NOMO-1 treated with DMSO at 0.1 percent for 48 hours (cell line): ENCODE measurements at regions not wholly inside any gene's neighbourhood (a gene's known extent, or its start where the extent isn't known, plus 50 kb on each side); places are given as distances from the start of the nearest gene placed in this dataset.
"Not testable (repeated sequence)": the region's sequence is repeated elsewhere in the genome, so short reads cannot be mapped to it uniquely, and the experiment has no call there.

Experiments
- DNase-seq: peaks from one replicate; lab custom pipeline; 2025; ENCODE audit not compliant: unreplicated experiment; lab: John Stamatoyannopoulos, UW

DNA sequence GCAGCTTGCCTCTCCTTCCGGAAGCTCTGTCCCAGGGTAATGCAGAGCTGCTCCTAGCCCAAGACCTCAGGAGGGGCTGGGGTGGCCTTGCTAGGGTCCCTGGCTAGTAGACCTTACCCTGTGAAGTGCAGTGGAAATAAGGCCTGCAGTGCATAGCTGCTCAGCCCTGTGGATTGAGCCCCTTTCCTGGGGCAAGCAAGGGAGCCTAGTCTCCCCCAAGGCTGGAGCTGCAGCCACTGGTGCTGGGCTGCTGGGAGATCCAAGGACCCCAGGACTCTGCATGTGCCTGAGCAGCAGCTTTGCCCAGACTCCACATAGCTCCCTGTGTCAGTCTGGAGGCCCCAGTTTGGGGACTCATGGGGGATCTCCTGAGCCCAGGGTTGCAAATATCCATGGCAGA lies 57.9 kb downstream of the FANCF start:
- no peak for DNase-seq

DNA sequence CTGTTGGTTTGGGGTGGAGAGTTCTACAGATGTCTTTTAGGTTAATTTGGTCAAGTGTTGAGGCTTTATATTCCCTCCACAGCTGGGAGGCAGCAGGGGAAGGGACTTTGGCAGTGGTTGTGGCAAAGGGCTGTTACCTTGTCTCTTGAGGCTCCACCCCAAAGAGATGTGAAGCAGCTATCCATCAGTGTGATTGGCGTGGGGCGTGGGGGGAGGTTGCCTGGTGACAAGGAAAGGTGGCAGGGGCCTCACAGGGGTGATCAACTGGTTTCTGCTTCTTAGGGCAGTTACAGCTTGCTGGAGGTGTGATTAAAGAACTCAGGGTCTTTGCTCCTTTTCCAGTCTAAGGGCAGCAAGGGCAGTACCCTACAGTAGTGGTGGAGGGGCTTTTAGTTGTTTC lies 59.3 kb downstream of the FANCF start:
- DNase-seq: no peak

DNA sequence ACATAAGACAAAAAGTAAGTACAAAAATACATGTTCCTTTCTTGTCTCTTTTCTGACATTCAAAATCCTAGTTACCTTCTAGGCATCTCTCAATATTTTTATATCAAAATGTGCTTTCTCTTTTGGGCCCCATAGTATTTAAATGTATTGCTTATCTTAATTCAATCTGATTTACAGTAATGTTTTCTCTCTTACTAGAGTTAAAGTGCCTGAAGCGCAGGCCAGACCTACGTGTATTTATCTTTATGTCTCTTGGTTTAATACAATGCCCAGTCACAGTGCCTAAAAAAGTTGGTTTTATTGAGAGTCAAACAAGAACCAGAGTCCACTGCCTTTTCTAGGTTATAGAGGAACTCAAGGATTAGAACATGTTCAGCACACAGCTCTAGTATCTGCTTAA lies 64.3 kb downstream of the FANCF start:
- no peak for DNase-seq

DNA sequence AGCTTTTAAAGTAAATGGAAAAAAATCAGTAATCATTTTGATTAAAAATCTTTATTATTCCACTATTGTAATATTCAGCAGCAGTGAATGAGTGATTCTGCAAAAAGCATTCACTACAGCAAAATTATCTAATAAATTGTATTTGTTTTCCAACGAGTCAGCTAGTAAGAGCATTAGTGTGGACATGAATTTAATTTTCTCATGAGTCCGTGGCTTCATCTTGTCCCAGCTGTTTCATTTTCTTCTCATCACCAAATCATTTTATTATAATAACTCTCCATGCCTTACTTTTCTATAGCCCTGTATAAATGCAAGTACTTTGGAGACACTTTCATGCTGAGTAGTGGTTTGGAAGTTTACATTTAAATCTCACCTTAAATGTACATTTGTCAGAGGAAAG lies 66.2 kb downstream of the FANCF start:
- no peak for DNase-seq

DNA sequence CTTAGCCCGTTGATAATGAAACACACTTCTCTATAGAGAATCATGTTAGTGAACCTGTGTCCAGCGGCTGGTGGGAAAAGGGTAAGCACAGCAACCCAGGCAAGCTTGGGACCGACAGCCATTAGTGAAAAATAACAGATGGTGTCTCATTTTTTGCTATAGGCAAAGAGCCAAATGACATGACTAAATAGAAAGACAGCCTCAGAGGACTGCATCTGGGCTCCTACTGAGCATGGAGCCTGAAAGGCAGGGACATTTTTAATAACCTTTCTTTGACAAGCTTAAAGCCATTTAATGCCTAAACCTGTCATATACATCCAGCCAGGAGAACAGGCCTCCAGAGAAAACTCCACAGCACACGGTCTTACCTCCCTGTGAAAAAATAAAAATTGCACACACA lies 67.0 kb downstream of the FANCF start:
- DNase-seq: no peak

DNA sequence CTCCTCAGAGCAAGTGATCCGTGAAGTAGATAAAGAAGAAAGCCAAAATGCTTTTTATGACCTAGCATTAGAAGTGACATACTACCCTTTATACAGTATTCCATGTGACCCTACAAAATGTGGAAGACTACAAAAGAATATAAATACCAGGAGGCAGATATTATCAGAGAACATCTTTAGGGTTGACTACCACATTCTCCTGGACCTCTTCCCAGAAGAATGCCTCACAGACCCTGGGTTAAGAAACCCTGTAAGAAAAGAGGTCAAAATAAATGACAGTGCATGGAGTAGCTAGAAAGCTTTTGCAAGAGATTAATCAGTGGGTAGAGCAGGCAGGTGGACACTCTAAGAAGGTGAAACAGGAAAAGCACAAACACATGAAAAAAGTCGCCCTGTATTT lies 69.2 kb downstream of the FANCF start:
- DNase-seq: no peak

DNA sequence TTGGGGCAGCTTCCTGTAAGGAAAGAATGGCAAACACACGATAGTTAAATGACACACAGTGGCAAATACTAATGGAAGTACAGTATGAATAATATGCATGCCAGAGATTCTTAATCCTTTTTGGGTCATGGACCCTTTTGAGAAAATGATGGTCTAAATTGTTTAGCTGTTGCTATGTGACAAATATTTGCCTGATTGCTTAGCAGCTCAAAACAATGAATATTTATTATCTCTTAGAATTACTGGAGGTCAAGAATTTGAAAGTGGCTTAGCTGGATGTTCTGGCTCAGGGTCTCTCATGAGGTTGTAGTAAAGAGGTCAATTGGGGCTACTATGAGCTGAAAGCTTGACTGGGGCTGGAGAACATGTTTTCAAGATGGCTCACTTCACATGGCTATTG lies 69.7 kb downstream of the FANCF start:
- DNase-seq: no peak

DNA sequence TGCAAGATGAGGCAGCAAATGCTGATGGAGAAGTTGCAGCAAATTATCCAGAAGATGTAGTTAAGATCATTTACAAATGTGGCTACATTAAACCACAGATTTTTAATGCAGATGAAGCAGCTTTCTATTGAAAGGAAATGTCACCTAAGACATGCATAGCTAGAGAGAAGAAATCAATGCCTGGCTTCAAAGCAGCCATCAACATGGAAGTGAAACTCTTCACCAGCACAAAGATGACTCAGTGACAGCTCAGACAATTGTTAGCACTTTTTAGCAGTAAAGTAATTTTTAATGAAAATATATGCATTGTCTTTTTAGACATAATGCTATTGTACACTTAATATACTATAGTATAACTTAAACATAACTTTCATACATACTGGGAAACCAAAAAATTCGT lies 71.4 kb downstream of the FANCF start:
- peak; percentile 21 for DNase-seq

DNA sequence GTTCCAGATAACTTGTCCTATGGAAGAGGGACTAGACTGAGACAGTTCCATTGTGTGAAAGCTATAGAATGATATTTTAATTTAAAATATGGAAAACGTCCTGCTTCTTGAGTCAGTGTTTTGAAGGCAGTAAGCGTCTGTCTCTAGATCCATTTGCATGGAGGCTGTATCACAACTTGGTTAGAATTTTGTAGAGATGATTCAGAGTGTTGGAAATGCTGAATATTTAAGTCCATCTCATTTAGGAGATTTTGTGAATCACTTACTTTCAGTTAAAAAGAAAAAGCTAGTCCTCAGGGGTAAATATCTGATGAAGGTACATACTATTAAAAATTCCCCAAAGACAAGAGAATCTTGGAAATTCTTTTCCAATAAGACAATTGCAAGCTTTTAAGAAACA lies 72.7 kb downstream of the FANCF start:
- DNase-seq: no peak

DNA sequence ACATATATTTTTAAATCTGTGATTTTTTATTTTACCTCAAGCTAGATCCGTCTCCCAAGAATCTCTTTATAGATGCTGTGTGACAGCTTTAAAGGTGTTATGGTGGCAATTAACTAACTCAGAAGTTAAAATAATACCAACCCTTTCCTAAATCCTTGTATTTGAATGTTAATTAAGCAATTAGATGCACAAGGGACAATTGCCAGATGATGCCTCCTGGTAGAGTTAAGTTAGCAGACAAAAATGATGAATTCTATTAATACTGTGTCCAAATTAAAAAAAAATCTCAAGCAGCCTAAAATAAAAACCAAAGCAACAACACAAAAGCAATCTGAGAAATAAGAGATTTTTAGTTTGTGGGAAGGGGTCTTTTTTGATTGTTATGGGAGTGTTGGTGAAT lies 78.9 kb downstream of the FANCF start:
- no peak for DNase-seq

DNA sequence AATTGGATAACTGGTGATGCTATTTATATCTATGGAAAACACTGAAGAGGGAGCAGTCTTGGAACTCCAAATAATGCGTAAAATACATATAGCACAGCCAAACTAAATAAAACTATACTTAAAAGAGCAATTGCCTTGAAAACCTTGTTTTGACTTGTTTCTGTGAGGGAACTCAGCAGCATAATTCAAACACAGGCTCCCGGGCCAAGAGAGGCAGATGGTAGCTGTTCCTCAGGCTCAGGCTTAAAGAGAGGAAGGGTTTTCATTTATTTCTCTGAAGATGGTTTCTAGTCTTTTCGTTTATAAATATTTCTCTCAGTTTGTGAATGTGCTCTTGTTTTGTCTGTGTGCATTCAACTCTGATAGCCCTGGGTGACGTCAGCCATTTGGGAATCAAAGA lies 82.4 kb downstream of the FANCF start:
- DNase-seq: no peak

DNA sequence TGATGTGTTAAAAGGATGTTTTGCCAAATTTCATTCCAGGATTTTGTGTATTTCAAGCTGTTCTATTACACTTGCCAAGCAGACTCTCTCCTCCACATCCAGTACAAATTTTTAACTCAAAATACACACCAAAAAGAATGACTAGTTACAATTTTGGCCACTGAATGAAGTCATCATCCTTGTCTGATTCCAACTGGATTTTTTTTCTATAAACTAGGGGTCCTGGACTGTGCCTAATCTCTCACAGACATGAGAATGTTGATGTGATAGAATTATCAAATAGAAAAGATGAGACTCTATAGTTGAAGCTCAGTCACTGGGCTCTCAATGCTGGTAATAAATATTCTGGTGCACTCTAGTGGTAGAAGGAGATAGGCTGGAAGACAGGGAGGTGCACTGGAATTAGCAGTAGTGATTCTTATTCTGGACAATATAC lies 85.8 kb downstream of the FANCF start:
- DNase-seq: no peak

DNA sequence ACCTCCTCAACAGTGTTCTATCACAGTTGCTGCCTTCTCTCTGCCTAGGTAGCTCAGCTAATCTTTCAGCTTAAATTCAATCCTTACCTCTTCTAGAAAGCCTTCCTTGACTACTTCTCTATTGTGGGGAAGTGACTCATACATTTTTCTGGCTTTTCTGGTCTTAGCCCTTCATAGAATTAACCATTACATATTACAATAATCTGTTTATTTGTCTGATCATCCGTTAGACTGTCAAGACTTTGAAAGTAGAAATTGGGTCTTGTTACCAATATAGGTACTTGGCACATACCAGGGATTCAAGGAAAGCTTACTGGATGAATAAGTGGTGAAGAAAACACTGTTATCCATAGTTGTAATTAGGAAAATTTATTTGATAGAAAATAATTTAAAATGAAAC lies 89.6 kb downstream of the FANCF start:
- DNase-seq: no peak

DNA sequence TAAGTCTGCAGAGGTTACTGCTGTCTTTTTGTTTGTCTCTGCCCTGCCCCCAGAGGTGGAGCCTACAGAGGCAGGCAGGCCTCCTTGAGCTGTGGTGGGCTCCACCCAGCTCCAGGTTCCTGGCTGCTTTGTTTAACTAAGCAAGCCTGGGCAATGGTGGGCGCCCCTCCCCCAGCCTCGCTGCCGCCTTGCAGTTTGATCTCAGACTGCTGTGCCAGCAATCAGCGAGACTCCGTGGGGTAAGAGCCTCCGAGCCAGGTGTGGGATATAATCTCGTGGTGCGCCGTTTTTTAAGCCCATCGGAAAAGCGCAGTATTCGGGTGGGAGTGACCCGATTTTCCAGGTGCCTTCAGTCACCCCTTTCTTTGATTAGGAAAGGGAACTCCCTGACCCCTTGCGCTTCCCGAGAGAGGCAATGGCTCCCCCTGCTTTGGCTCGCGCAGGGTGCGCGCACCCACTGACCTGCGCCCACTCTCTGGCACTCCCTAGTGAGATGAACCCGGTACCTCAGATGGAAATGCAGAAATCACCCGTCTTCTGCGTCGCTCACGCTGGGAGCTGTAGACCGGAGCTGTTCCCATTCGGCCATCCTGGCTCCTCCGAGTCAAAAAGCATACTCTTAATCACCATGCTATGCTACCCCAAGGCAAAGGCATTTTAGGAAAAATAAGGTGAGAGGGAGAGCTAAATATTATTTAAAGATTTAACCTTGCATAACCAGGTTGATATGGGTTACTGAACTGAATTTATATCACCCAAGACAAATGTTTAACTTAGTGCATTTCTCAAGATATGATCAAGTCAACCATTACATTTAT lies 96.8 kb downstream of the FANCF start:
- not testable (repeated sequence) for DNase-seq

DNA sequence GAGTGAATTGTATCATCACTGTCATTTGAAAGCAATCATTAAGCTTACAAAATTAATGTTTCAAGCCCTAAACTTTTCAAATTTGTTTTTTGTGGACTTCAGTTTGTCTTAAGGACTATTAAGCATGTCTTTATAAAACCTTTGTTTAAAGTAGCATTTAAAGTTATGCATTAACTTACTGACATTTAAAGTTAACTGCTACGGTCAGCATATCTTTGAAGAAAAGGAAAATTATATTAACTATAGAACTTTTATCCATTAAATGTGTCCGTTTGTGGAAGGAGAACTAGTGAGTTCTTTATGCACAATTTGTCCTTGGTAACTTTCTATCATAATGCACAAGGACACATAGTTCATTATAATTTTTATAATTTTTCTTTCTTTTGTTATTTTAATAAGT lies 103.4 kb downstream of the FANCF start:
- DNase-seq: no peak

DNA sequence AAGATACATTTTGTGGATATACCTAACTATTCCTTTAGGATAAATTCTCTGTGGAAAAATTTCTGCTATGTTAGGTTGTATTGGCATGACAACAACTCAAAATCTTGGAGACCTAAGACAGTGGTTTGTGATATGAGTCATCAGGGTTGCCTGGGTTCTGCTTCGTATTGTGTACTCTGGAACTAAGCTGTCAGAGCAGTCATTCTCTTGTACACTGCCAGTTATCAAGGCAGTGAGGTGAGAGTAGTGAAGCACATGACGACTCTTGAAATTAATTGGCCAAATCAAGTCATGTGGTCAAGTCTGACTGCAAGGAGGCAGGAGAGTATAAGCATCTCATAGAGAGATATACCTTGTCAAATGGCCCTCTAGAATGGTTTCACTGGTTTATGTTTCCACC lies 104.4 kb downstream of the FANCF start:
- DNase-seq: no peak

DNA sequence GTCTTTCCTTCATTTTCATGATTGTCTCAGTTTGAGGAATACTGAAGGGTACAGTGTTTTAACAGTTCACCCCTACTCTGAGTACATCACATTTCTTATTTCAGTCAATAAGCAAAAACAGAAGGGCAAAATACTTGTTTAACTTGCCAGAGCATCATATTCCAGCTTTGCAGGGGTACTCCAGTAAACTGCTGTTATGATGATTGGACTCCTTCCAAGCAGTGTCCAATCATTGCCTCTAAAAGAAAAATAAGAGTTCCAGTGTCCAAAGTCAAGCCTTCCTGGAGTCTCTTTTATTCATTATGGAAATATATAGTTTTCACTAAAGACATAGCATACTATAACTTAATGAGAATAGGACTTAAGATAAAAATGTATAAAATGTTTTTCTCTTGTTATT lies 105.1 kb downstream of the FANCF start:
- DNase-seq: no peak

DNA sequence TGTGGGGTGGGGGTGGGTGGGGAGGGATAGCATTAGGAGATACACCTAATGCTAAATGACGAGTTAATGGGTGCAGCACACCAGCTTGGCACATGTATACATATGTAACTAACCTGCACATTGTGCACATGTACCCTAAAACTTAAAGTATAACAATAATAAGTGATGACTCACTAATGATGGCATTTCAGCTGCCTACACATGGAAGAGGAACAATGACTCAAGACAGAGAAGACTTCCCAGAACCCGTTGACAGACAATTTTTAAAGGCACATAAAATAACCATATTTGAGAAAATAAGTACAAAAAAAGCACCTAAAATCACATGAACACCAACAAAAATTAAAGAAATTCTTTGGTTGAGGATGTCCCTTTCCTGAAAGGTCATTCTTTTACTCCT lies 107.3 kb downstream of the FANCF start:
- not testable (repeated sequence) for DNase-seq

DNA sequence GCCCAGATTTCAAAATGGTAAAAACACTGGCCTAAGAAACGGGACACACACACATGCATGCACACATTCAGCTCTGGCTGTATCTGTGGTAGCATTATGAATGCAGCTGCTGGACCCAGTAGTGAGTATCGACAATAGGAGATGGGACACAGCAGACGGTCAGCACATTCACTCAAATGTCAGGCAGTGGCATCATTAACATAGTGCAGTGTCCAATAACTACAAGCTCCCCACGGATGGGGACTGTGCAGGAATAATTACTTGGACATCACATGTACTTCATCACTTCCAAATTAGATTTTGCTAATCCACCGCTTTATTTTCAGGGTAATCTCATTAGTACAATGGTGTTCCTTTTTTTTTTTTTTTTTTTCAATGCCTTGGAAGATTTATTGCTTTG lies 109.5 kb downstream of the FANCF start:
- no peak for DNase-seq

DNA sequence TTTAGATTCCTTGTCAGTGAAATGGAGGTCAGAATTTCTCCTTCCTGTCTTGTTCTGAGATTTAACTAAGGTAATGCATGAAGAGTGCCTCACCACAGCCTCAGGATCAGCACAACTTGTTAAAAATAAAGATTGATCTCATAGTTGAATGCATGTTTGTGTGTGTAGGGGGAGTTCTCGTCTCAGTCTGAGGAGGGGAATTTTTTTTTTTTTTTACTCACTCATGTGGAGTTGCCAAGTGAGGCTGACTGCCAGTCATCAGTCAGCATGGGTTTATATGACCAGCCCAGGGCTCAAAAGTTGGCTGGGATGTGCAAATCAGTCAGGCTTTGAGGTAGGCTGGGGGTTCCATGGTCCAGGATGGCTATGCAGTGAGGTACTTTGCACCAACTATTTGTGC lies 113.2 kb downstream of the FANCF start:
- DNase-seq: no peak

DNA sequence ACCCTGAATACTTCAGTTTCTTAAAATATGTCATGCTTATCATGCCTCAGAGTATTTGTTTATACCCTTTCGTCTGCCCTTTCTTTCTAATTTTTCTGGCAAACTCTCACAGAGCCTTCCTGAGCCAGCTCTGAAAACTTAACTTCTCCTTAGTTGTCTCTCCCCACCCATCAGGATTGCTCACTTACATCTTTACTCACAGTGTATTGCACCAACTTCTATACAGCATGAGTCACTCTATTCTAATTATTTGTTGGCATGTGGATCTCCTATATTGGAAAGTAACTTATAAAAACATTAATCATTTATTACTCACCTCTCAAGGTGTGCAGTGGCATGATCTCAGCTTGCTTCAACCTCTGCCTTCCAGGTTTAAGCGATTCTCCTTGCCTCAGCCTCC lies 114.9 kb downstream of the FANCF start:
- DNase-seq: no peak

DNA sequence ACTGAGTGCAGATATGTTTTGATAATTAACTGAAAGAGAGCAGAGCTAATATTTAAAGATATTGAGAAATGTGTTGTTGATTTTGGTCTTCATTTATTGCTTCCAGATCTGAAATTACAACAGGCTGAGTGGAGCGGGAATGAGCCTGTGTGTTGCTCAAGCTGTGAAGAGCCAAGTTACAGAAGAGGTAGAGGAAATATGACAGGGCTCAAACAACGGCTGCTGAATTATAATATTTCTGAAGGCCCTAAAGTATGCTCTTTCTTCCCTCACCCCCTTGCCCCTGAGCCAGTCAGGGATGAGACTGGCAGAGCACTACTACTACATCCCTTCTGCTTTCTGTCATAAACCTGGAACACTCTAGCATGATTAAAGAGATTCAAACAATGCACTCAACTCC lies 115.6 kb downstream of the FANCF start:
- no peak for DNase-seq

DNA sequence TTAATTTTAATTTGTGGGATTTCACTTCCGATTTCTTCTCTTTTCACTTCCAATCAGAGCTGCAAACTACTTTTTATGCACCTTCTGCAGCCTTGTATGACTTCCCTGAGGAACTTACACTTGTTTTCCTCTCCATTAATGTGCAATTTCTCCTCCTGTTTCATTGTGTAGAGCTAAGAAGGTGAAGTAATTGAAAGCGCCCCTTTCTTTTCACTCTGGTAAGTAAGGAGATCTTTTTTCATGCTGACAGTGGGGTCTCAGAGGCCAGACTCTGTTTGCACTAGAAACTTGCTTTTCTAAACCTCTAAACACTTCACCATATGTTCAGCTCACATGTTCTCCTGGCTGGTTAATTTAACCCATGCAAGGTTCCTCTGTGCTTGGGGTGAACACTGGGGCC lies 117.0 kb downstream of the FANCF start:
- no peak for DNase-seq
